GM12878 (cell line): ENCODE measurements at regions not wholly inside any gene's neighbourhood (a gene's known extent, or its start where the extent isn't known, plus 50 kb on each side); places are given as distances from the start of the nearest gene placed in this dataset.

Experiments used
- ATF3 ChIP-seq: IDR thresholded peaks from 2 replicates; pipeline ENCODE4 v1.6.1; 2011; ENCODE audit warnings: low read depth, mild to moderate bottlenecking, low read length, moderate library complexity, borderline replicate concordance; ENCODE audit errors: extremely low read depth
- CREM ChIP-seq: IDR thresholded peaks from 2 replicates; pipeline ENCODE4 v1.6.1; 2014; ENCODE audit warnings: antibody characterized with exemption, low read depth
- CTCF ChIP-seq, 3 experiments: IDR thresholded peaks in 2 of 3; conservative IDR thresholded peaks in 1 of 3; 2 replicates each; pipeline ENCODE4 v1.5.1; 2011; ENCODE audit warnings: low read depth in 3 of 3, low read length in 3 of 3, mild to moderate bottlenecking in 3 of 3, control low read depth in 2 of 3, moderate library complexity in 2 of 3, inconsistent platforms in 1 of 3, mixed read lengths in 1 of 3; ENCODE audit not compliant: control insufficient read depth in 2 of 3, insufficient read depth in 1 of 3; ENCODE audit errors: extremely low read depth in 1 of 3
- EGR1 ChIP-seq, 2 experiments: IDR thresholded peaks; 1 replicate in 1 of 2; 2 replicates in 1 of 2; pipeline ENCODE4 v1.6.1; 2011 to 2012; ENCODE audit warnings: low read depth in 2 of 2, low read length in 2 of 2, borderline replicate concordance in 1 of 2, mild to moderate bottlenecking in 1 of 2, moderate library complexity in 1 of 2
- ETV6 ChIP-seq, 2 experiments: fragments of 450-650 bp in 1 of 2; IDR thresholded peaks in 1 of 2; conservative IDR thresholded peaks in 1 of 2; 2 replicates each; pipeline ENCODE4 v1.6.1; 2014; ENCODE audit warnings: antibody characterized with exemption in 1 of 2, borderline replicate concordance in 1 of 2, low read depth in 1 of 2, mild to moderate bottlenecking in 1 of 2, moderate library complexity in 1 of 2
- FOS ChIP-seq: IDR thresholded peaks from 3 replicates; pipeline ENCODE4 v1.6.1; 2011; ENCODE audit warnings: borderline replicate concordance; ENCODE audit not compliant: insufficient read length; ENCODE audit errors: extremely low read depth
- JUND ChIP-seq: IDR thresholded peaks from 2 replicates; pipeline ENCODE4 v1.6.1; 2012; ENCODE audit warnings: low read depth, mild to moderate bottlenecking, low read length, improper control_type of control experiment, moderate library complexity
- MYC ChIP-seq: IDR thresholded peaks from 2 replicates; pipeline ENCODE4 v1.6.1; 2011; ENCODE audit warnings: mild to moderate bottlenecking, low read length, moderate library complexity, inconsistent platforms; ENCODE audit not compliant: insufficient read depth, insufficient replicate concordance, insufficient read length, severe bottlenecking
- NRF1 ChIP-seq: conservative IDR thresholded peaks from 2 replicates; pipeline ENCODE4 v1.6.1; 2011; ENCODE audit warnings: mild to moderate bottlenecking, low read depth, low read length, improper control_type of control experiment
- REST ChIP-seq: IDR thresholded peaks from 2 replicates; pipeline ENCODE4 v1.6.1; 2012; ENCODE audit warnings: mild to moderate bottlenecking, low read depth, low read length
- SMC3 ChIP-seq: IDR thresholded peaks from 2 replicates; pipeline ENCODE4 v1.6.1; 2011; ENCODE audit warnings: low read length, improper control_type of control experiment, borderline replicate concordance
- ZBTB33 ChIP-seq: fragments of 450-650 bp; IDR thresholded peaks from 2 replicates; pipeline ENCODE4 v1.6.1; 2017; ENCODE audit warnings: mild to moderate bottlenecking
- ZBTB40 ChIP-seq: fragments of 450-650 bp; IDR thresholded peaks from 2 replicates; pipeline ENCODE4 v1.6.1; 2016; ENCODE audit warnings: mild to moderate bottlenecking, moderate library complexity, borderline replicate concordance
- ZZZ3 ChIP-seq: IDR thresholded peaks from 2 replicates; pipeline ENCODE4 v1.6.1; 2011; ENCODE audit warnings: low read depth; ENCODE audit not compliant: control insufficient read depth, insufficient read length

GRCh38 chr7:85464042-85464651 is 277.3 kb upstream of the SEMA3D start:
- no peak; a peak in 1 of 6 replicates for TF ChIP-seq CTCF (IDR thresholded peaks at IDR 0.05 in 2 of 3, conservative IDR thresholded peaks at IDR 0.05 in 1 of 3; ENCODE audit: control insufficient read depth in 2 of 3, extremely low read depth in 1 of 3, insufficient read depth in 1 of 3, low read depth in 3 of 3, low read length in 3 of 3)
- no peak for TF ChIP-seq ETV6 (conservative IDR thresholded peaks at IDR 0.05 in 1 of 2, IDR thresholded peaks at IDR 0.05 in 1 of 2; ENCODE audit: borderline replicate concordance in 1 of 2, low read depth in 1 of 2)
- no peak for TF ChIP-seq ZZZ3
- TF ChIP-seq FOS = no peak
- no peak for TF ChIP-seq MYC
- no peak for TF ChIP-seq ZBTB40
- no peak for TF ChIP-seq CREM
- no peak for TF ChIP-seq ATF3
- TF ChIP-seq SMC3 = no peak
- no peak for TF ChIP-seq NRF1
- TF ChIP-seq REST = no peak
- no peak for TF ChIP-seq ZBTB33
- no peak for TF ChIP-seq EGR1 (IDR thresholded peaks at IDR 0.05; ENCODE audit: borderline replicate concordance in 1 of 2, low read depth in 2 of 2, low read length in 2 of 2)
- no peak for TF ChIP-seq JUND
